ENCODE measurements at regions not wholly inside any gene's neighbourhood (a gene's known extent, or its start where the extent isn't known, plus 50 kb on each side); places are given as distances from the start of the nearest gene placed in this dataset.
"Not testable (repeated sequence)": the region's sequence is repeated elsewhere in the genome, so short reads cannot be mapped to it uniquely, and the experiment has no call there.

DNA sequence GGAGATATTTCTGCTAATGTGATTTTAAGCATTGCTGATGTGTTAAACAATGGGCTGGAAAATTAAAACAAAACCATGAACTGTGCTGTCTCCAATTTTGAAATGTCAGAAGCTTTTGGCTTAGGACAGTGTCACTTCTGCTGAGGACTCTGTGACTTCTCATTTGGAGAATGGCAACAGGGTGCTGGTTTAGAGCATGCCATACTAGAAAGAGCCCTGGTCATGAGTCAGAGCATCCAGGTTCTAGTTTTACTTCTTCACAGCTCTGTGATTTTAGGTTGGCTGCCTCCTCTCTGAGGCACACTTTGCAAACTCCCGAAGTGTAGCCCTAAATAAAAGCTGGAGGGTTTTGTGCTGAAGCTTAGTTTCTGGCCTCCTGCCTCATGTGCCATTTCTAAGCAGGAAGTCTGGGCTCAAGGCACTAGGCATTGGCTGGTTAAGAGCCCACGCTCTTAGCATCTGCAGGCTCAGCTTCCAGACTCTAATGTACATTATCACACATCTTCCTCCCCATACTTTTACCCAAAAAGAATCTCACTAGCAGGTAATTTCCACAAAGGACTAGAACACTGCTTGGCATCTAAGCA lies 193.8 kb downstream of the CNTN3 start:
- DNase-seq (ENCODE audit: low read depth): no peak

DNA sequence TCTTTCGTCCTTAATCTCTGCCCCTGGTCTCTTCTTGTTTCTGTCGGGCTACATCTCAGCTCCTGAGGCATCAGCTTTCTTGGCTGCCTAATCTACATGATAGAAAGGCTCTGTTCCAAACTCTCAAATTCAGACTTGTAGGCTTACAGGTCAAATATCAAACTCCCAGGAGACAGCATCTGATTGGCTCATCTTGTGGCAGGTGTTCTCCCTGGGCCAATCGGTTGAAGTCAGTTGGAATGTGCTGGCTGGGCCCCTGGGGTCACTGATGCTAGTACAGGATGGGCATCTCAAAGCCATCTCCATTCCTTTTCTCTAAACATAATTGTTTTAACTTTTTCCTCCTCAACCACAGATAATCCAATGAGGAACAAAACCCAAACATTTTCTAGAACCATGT lies 198.7 kb downstream of the CNTN3 start:
- no peak for DNase-seq (ENCODE audit: low read depth)

DNA sequence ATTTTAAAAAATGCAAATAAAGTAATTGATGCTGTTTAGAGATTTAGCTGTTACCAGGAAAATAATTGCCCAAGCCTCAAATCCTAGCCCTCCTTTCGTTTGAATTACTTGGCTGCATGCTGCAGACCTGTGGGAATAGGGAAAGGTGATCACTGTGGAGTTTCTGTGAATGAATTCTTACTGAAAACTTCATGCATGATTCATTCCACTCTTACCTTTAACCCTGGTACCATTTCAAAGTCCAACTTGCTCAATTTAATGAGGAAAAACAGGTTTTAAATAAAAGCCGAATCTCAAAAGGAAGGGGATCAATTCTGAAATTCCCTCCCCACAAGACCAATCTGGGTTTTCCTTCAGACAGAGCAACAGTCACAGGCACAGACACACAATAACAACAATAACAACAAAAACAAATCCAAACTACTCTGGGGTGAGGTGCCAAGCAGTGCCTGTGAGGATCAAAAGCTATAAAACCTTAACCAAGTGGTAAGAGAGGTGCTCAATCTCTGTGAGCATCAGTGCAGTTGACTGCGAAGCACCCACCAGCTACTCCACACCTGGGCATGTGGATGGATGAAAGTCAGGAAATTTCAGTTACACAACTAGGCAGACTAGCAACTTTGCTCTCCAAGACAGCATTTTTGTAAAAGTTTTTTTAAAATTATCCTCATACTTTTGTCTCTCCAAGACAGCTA lies 200.8 kb downstream of the CNTN3 start:
- DNase-seq (ENCODE audit: low read depth): no peak

DNA sequence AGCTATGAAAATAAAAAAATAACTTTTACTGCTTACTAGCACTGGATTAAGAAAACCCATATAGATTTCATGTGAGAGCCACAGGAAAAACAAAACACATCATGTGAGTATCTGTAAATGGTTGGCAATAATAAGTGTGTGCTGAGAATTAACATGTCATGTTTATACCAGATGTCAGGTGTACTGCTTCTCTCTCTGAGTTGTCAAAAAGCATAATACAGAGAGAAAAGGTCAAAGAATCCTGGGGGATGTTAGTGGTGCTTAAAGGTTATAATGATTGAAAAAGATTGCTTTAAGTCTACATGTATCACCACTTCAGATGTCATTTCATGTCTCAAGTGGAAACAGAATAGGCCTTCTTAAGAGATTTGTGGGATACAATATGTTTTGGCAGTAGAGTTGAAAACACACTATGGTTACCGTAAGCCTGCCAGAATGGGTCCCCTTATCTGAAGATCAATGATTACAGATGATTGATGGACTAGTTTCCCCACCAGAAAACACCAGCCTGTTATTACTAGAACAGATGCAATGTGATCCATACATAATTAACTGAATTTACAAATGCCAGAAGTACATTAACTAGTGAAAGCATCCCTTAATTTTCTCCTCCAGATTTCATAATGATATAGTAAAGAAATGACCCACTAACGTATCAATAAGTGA lies 204.1 kb downstream of the CNTN3 start:
- no peak for DNase-seq (ENCODE audit: low read depth)

- no peak for DNase-seq (ENCODE audit: low read depth)
Observed at GRCh38 chr3:74409066-74409465, 205.4 kb downstream of the CNTN3 start.

DNA sequence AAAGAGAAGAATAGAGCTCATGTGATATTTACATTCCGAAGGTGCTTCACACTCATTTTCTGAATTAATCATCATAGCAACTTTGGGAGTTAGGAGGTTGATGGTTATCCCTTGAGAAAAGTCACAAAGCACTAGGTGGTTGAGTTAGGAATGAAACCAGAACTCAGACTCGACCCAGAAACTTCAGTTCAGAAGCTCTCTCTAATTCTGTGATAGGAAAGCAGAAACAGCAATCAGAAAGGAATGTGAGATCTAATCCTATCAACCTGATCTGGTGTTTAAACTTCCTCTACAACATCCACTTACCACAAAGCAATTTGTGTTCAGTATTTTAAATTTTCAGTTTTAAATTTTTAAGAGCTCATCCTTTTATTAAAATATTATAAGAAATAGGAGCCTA lies 211.2 kb downstream of the CNTN3 start:
- no peak for DNase-seq (ENCODE audit: low read depth)

DNA sequence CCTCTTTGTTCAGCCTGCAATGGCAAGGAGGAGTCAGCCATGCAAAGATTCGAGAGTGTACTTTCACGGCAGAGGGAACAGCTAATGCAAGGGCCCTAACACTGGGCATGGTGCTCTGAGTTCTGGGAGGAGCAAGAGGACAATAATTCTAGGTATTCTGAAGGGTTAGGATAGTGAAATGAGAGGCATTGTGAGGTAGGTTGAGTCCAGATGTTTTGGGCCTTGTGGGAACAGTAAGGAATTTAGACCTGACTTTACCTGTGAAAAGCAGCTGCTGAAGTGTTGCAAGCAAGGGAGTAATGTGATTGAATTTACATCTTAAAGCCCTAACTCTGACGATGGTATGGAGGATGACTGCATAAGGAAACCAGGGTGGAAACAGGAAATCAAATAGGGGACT lies 211.6 kb downstream of the CNTN3 start:
- DNase-seq (ENCODE audit: low read depth): no peak

DNA sequence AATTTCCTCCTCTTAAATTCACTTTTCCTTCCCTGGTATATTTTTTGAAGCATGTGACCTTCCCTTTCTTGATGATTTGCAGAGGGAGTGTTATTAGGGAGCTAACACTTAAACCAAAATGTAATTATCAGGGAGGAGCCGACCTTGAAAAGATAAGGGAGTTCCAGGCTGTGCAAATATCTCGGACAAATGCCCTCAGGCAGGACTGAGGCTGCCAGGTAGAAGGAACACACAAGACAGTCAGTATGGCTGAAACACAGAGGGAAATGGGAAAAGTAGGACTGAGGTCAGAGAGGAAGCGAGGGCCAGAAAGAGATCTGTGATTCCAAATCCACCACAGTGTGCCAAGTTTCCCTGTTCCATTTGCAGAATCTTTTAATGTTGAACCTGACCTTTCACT lies 221.0 kb downstream of the CNTN3 start:
- no peak for DNase-seq (ENCODE audit: low read depth)

- DNase-seq (ENCODE audit: low read depth): no peak
Observed at GRCh38 chr3:74390121-74390877, 224.2 kb downstream of the CNTN3 start.

GRCh38 chr3:74387111-74387735 lies 227.2 kb downstream of the CNTN3 start:
- no peak for DNase-seq (ENCODE audit: low read depth)

DNA sequence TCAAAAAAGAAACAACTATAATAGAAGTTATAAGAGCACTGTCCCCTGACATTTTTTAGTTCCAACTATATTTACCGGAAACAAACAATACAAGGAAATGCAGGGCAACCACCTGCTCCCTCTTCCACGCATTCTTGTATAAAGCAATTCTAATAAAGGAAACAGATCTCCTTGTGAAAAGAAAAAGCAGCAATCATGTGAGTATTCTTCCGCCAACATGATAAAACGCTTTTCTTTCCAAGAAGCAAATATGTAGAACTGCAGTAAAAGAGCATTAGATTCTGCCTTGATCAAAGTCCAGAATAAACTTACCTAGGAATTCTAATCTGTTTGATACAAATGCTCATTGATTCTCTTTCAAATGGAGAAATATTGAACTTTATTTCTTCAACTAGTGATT lies 230.3 kb downstream of the CNTN3 start:
- no peak for DNase-seq (ENCODE audit: low read depth)

DNA sequence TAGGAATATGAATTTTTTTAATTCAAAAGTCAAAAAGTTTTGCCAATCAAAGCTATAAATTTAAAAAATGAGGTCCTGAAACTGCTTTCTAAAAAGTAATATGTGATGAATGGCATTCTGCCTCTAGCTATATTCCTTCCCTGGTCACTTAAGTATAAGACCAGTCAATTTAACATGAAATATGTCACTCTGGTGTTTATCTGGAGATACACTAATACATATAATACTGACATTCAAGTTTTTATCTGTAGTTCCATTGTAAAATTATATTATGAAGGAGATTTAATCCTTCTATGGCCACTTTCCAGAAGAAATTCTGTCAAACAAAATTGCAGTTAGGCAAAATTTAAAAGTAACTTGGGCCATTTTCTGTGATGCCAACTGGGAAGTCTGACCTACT lies 236.8 kb downstream of the CNTN3 start:
- DNase-seq (ENCODE audit: low read depth): no peak

DNA sequence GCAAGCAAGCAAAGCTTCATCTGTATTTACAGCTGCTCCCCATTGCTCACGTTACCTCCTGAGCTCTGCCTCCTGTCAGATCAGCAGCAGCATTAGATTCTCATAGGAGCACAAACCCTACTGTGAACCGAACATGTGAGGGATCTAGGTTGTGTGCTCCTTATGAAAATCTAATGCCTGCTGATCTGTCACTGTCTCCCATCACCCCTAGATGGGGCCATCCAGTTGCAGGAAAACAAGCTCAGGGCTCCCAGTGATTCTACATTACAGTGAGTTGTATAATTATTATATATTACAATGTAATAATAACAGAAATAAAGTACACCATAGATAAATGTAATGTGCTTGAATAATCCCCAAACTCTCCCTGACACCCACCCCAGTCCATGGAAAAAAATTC lies 238.1 kb downstream of the CNTN3 start:
- not testable (repeated sequence) for DNase-seq (ENCODE audit: low read depth)

GRCh38 chr3:74375653-74376052 lies 238.8 kb downstream of the CNTN3 start:
- DNase-seq (ENCODE audit: low read depth): no peak

DNA sequence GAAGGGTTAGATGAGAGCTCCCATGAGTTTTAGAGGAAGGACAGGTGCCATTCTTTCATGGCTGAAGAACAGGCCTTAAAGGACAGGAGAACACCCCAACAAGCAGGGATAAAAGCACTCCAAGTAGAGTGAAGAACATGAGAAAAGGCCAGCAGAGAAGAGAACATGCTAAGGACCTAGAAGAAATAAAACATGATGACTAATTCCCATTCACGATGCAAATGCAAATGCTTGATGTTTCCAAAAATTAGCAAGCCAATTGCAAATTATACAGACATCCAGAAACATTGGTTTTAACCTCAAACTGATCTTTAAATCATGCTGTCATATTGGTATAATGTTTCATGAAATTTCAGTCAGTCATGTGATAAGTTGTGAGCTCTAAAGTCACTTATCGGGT lies 241.7 kb downstream of the CNTN3 start:
- DNase-seq (ENCODE audit: low read depth): no peak

- DNase-seq (ENCODE audit: low read depth): no peak
Observed at GRCh38 chr3:74370342-74370741, 244.1 kb downstream of the CNTN3 start.

DNA sequence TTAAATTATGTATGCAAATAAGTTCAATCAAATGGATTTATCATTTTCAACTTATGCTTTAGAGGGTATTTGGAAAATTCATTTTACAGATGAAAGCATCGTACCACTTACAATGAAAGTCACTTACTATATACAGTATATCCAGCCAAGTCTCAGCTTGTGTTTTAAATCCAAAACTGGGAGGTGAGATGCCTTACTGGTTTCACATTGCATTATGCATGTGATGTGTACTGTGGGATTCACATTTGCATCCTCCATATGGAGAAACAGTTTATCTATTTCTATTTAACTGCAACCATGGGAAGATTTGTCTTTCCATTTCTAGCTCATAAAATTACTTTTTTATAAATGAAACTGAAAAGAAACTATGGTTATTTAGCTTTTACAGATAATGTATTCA lies 248.1 kb downstream of the CNTN3 start:
- DNase-seq (ENCODE audit: low read depth): no peak

DNA sequence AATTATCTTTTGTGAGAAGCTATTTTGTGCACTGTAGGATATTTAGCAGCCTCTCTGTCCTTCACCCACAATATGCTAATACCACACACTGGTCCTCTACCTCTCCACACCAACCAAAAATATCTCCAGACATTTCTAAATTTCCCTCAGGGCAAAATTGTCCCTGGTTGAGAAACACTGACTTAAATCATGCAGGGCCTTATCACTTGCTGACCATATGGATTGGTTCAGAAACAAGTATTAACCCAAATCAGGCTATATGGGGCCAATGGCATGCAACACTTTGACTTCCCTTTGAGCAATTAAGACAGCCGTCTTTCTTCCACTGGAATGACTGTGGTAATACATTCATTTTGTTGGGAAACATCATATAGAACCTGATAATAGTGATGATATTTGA lies 251.1 kb downstream of the CNTN3 start:
- DNase-seq (ENCODE audit: low read depth): no peak

GRCh38 chr3:74360406-74360805 lies 254.1 kb downstream of the CNTN3 start:
- no peak for DNase-seq (ENCODE audit: low read depth)

GRCh38 chr3:74357881-74358280 lies 256.6 kb downstream of the CNTN3 start:
- DNase-seq (ENCODE audit: low read depth): no peak

- DNase-seq (ENCODE audit: low read depth): no peak
Observed at GRCh38 chr3:74353039-74353438, 261.4 kb downstream of the CNTN3 start.

- DNase-seq (ENCODE audit: low read depth): no peak
Observed at GRCh38 chr3:74352166-74352565, 262.3 kb downstream of the CNTN3 start.
